ENCODE measurements at regions not wholly inside any gene's neighbourhood (a gene's known extent, or its start where the extent isn't known, plus 50 kb on each side); places are given as distances from the start of the nearest gene placed in this dataset.
"Not testable (repeated sequence)": the region's sequence is repeated elsewhere in the genome, so short reads cannot be mapped to it uniquely, and the experiment has no call there.

DNA sequence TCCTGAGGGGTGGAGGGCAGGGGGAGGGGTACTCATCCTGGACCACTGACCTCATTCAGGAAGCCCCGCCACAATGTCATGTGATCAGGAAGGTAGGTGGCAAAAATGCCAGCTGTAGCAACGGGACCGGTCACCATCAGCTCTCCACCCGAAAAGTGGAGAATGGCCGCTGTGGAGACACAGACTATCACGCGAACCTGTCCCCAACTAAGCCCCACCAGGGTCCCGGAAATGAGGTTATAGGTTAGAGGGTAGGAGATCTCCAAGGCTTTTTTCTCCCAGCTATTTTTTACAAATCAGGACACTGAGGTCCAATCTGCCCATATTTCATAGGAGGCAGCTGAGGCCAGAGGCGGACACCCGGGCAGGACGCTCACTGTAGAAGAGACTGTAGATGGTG is 1966.9 kb downstream of the FOXD4L5 start:
- not testable (repeated sequence) for TF ChIP-seq GABPA (IDR thresholded peaks at IDR 0.05 in 1 of 2, conservative IDR thresholded peaks at IDR 0.05 in 1 of 2)
- TF ChIP-seq, protein P1, sequence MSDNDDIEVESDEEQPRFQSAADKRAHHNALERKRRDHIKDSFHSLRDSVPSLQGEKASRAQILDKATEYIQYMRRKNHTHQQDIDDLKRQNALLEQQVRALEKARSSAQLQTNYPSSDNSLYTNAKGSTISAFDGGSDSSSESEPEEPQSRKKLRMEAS (IDR thresholded peaks at IDR 0.05) = not testable (repeated sequence)
- TF ChIP-seq, protein P2, sequence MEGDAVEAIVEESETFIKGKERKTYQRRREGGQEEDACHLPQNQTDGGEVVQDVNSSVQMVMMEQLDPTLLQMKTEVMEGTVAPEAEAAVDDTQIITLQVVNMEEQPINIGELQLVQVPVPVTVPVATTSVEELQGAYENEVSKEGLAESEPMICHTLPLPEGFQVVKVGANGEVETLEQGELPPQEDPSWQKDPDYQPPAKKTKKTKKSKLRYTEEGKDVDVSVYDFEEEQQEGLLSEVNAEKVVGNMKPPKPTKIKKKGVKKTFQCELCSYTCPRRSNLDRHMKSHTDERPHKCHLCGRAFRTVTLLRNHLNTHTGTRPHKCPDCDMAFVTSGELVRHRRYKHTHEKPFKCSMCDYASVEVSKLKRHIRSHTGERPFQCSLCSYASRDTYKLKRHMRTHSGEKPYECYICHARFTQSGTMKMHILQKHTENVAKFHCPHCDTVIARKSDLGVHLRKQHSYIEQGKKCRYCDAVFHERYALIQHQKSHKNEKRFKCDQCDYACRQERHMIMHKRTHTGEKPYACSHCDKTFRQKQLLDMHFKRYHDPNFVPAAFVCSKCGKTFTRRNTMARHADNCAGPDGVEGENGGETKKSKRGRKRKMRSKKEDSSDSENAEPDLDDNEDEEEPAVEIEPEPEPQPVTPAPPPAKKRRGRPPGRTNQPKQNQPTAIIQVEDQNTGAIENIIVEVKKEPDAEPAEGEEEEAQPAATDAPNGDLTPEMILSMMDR (IDR thresholded peaks at IDR 0.05; ENCODE audit: low read depth, low read length, missing input control) = not testable (repeated sequence)

All from liver (tissue), 3 donors.